Nephron (organoid): ENCODE measurements at regions not wholly inside any gene's neighbourhood (a gene's known extent, or its start where the extent isn't known, plus 50 kb on each side); places are given as distances from the start of the nearest gene placed in this dataset.
"Not testable (repeated sequence)": the region's sequence is repeated elsewhere in the genome, so short reads cannot be mapped to it uniquely, and the experiment has no call there.

Experiments
- H3K27ac Mint-ChIP-seq, 3 experiments: 2 replicates each; pipeline ENCODE4 v1.8.0; 2020; ENCODE audit warnings: mixed read lengths in 3 of 3, mild to moderate bottlenecking in 2 of 3, moderate library complexity in 1 of 3
- H3K27me3 Mint-ChIP-seq: 2 replicates; pipeline ENCODE4 v1.8.0; 2021; ENCODE audit warnings: low read depth, mild to moderate bottlenecking, moderate library complexity, mixed read lengths
- H3K36me3 Mint-ChIP-seq: 2 replicates; pipeline ENCODE4 v1.8.0; 2020; ENCODE audit warnings: low read depth, mixed read lengths
- H3K4me1 Mint-ChIP-seq: 2 replicates; pipeline ENCODE4 v1.8.0; 2020; ENCODE audit warnings: mixed read lengths
- H3K4me3 Mint-ChIP-seq, 3 experiments: 2 replicates each; pipeline ENCODE4 v1.8.0; 2020; ENCODE audit warnings: mild to moderate bottlenecking in 3 of 3, mixed read lengths in 3 of 3, moderate library complexity in 2 of 3
- H3K9me3 Mint-ChIP-seq: 2 replicates; pipeline ENCODE4 v1.8.0; 2020; ENCODE audit warnings: mixed read lengths
- TF ChIP-seq, protein P1 (sequence below), 3 experiments: fragments of 200-600 bp; sonication (generic); IDR thresholded peaks; one replicate each; pipeline ENCODE4 v1.5.0; 2021; ENCODE audit warnings: antibody characterized with exemption in 3 of 3; ENCODE audit not compliant: unreplicated experiment in 3 of 3

DNA sequence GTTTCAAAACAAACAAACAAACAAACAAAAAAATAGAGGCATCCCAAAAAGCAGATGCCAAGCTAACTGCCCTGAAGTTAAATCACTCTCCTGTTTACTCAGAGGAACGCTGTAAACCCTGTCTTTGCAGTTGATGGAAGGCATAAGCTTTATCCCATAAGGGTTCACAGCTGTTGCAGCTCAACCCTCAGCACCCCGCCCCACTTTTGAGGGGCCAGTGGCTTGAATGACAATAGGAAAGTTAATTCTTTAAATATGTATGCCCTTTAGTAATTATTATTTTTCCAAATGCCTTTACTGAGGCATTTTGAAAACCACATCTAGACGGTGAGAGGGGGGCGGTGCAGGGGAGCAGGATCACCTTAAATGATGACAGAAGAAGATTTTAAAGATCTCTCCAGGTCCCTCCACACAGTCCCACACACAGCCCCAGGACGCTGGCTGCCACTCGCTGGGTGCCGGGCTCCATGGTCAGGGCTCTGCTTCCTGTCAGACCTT, 272.1 kb downstream of the FAM43A start:
- no peak overlapping the region for H3K4me3 Mint-ChIP-seq
- TF ChIP-seq, protein P1, sequence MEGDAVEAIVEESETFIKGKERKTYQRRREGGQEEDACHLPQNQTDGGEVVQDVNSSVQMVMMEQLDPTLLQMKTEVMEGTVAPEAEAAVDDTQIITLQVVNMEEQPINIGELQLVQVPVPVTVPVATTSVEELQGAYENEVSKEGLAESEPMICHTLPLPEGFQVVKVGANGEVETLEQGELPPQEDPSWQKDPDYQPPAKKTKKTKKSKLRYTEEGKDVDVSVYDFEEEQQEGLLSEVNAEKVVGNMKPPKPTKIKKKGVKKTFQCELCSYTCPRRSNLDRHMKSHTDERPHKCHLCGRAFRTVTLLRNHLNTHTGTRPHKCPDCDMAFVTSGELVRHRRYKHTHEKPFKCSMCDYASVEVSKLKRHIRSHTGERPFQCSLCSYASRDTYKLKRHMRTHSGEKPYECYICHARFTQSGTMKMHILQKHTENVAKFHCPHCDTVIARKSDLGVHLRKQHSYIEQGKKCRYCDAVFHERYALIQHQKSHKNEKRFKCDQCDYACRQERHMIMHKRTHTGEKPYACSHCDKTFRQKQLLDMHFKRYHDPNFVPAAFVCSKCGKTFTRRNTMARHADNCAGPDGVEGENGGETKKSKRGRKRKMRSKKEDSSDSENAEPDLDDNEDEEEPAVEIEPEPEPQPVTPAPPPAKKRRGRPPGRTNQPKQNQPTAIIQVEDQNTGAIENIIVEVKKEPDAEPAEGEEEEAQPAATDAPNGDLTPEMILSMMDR (IDR thresholded peaks at IDR 0.05; ENCODE audit: unreplicated experiment in 3 of 3), result no peak
- peaks cover 15% of the 10 kb centered on the region for H3K27me3 Mint-ChIP-seq
- no peaks in the 10 kb centered on the region for H3K36me3 Mint-ChIP-seq
- peaks cover 7% of the 10 kb centered on the region for H3K4me1 Mint-ChIP-seq
- no peaks in the 10 kb centered on the region for H3K9me3 Mint-ChIP-seq
- H3K27ac Mint-ChIP-seq, result no peak overlapping the region

DNA sequence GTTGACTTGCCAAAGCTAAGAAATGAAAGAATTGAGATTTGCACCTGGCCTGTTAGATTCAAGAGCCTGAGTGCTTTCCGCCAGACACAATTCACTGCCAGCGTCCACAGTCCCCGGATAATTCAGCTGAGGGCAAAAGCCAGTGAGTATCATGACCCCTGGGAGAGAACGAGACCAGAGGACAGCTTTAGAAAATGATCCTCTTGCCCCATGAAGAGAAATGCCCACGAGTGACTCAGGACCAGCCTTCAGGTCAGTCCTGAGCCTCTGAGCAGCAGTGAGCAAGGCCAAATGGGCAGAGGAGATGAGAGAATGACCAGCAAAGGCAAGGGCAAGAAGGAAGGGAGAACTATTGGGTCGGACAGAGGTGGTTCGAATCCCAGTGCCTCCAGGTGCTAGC, 273.5 kb downstream of the FAM43A start:
- peak overlapping the region in 2 of 3 experiments; percentile 67 to 82 for H3K27ac Mint-ChIP-seq
- no peaks in the 10 kb centered on the region for H3K36me3 Mint-ChIP-seq
- H3K4me3 Mint-ChIP-seq, result no peak overlapping the region
- peaks cover 7% of the 10 kb centered on the region for H3K4me1 Mint-ChIP-seq
- peaks cover 15% of the 10 kb centered on the region for H3K27me3 Mint-ChIP-seq
- H3K9me3 Mint-ChIP-seq, result no peaks in the 10 kb centered on the region
- TF ChIP-seq, protein P1 (IDR thresholded peaks at IDR 0.05; ENCODE audit: unreplicated experiment in 3 of 3), result no peak

DNA sequence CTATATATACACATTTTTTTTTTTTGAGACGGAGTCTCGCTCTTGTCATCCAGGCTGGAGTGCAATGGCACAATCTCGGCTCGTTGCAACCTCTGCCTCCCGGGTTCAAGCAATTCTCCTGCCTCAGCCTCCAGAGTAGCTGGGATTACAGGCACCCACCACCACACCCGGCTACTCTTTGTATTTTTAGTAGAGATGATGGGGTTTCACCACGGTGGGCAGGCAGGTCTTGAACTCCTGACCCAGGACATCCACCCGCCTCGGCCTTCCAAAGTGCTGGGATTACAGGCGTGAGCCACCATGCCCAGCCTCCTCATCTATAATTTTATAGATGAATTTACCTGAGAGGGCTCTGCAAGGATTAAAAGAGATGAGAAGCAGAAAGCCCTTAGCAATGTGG, 274.0 kb downstream of the FAM43A start:
- not testable (repeated sequence) for H3K9me3 Mint-ChIP-seq, H3K27ac Mint-ChIP-seq, H3K4me3 Mint-ChIP-seq, H3K4me1 Mint-ChIP-seq, H3K36me3 Mint-ChIP-seq
- peaks cover 14% of the 10 kb centered on the region for H3K27me3 Mint-ChIP-seq

DNA sequence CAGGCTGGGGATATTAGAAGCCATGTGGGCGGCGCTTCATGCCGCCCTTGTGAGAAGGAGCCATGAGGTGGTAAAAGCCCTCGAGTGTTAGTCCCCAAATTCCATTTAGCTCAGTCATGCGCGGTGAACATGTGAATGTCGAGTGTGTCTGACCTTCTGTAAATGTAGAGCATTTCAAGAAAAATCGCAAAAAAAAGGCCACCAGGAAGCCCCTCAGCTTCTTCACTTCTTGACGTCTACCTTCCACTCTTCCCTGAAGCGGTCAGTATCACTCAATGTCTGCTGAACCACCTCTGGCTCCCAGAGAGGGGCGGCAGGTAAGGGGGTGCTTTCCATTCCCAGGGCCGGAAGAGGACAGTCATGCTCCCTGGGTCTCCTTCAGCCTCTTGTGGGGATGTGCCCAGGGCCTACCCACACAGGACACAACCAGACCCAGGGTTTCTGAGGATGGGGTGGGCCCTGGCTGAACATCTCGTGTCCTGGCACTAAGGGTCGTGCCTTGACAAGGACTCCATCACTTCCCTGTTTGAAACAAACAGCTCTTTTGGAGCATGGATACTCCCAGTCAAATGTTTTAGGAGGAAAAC, 274.9 kb downstream of the FAM43A start:
- Mint-ChIP-seq H3K27ac (no peak overlapping the region), H3K4me3 (no peak overlapping the region), H3K4me1 (peaks cover 7% of the 10 kb centered on the region), H3K27me3 (peaks cover 6% of the 10 kb centered on the region), H3K9me3 (no peaks in the 10 kb centered on the region), H3K36me3 (no peaks in the 10 kb centered on the region)
- TF ChIP-seq, protein P1 (IDR thresholded peaks at IDR 0.05; ENCODE audit: unreplicated experiment in 3 of 3), result no peak

DNA sequence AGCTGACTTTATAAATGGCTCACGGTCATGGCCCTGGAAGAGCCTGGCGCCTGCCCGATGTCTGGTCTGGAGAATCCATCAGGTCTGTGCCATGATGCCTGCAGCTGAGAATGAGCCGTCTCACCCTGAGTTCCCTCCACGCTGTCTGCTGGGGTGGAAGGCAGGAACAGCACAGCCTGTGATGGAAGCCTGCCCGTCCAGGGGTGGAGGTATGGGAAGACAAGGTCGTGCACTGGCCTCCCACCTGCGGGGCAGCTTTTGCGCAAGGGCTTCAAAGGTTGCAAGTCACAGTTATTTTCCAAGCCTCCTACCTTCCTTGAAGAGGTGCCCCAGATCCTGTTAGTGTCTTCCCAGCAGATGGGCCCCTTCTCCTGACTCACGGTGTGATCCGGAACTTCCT, 275.5 kb downstream of the FAM43A start:
- peaks cover 7% of the 10 kb centered on the region for H3K4me1 Mint-ChIP-seq
- H3K9me3 Mint-ChIP-seq, result no peaks in the 10 kb centered on the region
- no peak overlapping the region for H3K4me3 Mint-ChIP-seq
- H3K27me3 Mint-ChIP-seq, result peaks cover 4% of the 10 kb centered on the region
- H3K36me3 Mint-ChIP-seq, result no peaks in the 10 kb centered on the region
- H3K27ac Mint-ChIP-seq, result no peak overlapping the region
- TF ChIP-seq, protein P1 (IDR thresholded peaks at IDR 0.05; ENCODE audit: unreplicated experiment in 3 of 3), result no peak

DNA sequence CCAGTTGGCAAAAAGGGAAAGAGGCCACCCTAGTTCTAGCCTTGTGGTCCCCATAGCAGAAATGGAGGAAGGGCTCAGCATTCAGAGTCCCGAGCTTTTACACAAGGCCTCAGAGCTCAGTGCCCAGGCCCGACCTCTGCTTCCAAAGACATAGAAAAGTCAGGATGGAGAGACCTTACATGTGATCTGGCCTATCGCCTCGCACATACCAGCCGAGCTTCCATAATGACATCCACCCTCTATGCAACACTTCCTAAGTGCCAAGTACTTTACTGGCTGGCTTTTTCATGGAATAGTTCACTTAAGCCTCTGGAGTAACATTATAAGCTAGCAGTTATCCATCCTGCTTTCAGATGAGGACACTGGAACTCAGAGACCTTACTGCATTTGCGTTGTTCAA, 275.9 kb downstream of the FAM43A start:
- Mint-ChIP-seq H3K9me3 (no peaks in the 10 kb centered on the region), H3K4me3 (no peak overlapping the region), H3K27me3 (peaks cover 4% of the 10 kb centered on the region), H3K4me1 (peaks cover 7% of the 10 kb centered on the region), H3K36me3 (no peaks in the 10 kb centered on the region), H3K27ac (no peak overlapping the region)
- TF ChIP-seq, protein P1 (IDR thresholded peaks at IDR 0.05; ENCODE audit: unreplicated experiment in 3 of 3), result no peak
